ENCODE measurements at regions not wholly inside any gene's neighbourhood (a gene's known extent, or its start where the extent isn't known, plus 50 kb on each side); places are given as distances from the start of the nearest gene placed in this dataset.
"Not testable (repeated sequence)": the region's sequence is repeated elsewhere in the genome, so short reads cannot be mapped to it uniquely, and the experiment has no call there.

DNA sequence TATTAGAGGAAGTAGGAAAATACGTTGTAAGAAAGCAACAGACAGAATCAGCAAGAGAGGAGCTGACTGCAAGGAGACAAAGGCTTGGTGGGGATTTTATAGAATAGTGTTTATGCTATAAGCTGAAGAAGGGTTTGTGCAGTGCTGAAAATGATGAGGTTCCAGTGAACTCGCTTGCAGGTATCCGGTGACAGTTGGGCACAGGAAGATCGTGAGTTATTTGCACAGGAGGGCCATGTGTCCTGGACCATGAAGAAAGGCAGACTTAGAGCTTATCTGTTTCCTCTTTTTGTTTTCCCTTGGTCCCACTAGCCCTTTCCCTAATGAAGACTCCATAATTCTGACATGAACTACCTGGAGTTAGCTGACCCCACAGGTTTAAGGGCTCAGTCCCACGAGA lies 61.4 kb downstream of the NXNL2 start:
- DNase-seq (ENCODE audit: low read depth in 2 of 2): no peak

- DNase-seq (ENCODE audit: low read depth in 2 of 2): no peak
Measured at GRCh38 chr9:88604836-88605511, 70.0 kb downstream of the NXNL2 start.

DNA sequence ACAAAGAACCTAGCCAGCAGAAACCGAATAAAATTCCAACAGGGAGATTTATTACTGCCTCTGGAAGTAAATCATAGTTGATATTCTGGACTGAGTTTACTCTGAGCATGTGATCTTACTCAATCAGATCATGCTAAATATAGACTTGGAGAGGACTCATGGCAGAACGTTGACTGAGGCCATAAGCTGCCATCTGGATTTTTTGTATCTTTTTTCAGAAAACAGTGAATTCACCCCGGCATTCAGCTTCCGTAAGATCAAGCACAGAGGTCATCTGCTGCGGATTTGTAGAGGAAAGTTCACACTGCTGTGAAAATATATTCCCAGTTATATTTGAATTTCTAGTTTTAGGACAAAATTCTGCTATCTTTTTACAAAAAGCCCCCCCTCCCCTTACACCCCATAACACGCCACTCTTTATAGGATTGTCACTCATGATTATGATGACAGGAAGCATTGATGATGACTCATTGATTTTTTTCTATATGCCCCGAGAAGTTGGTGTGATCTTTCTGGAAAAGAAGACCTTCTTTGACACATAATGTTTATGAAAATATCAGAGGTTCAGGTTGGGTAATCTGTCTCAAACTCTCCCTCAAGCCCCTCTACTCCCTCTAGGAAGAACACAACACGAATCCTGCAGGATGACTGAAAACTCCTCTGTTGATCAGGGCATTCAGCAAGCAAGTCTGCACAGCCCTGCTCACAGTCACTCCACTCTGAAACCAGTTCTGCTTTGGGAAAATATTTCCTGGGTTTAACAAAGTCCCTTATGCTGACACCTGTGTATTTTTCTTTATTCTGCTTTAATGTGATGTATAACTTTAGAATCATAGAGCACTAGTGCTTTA lies 70.8 kb downstream of the NXNL2 start:
- no peak for DNase-seq (ENCODE audit: low read depth in 2 of 2)

- no peak for DNase-seq (ENCODE audit: low read depth in 2 of 2)
Measured at GRCh38 chr9:88614359-88614758, 79.4 kb downstream of the NXNL2 start.

DNA sequence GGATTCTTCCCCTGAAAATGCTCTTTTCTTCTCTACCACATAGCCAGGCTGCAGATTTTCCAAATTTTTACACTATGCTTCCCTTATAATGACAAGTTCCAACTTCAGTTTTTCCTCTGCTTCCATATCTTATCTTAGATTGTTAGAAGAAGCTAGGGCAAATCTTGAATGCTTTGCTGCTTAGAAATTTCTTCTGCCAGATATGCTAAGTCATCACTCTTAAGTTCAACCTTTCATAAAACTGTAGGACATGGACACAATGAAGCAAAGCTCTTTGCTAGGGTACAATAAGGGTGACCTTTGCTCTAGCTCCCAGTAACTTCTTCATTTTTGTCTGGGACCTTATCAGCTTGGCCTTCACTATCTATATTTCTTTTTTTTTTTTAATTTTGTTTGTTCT lies 88.7 kb downstream of the NXNL2 start:
- no peak for DNase-seq (ENCODE audit: low read depth in 2 of 2)

GRCh38 chr9:88628114-88628513 lies 93.1 kb downstream of the NXNL2 start:
- no peak for DNase-seq (ENCODE audit: low read depth in 2 of 2)

- DNase-seq (ENCODE audit: low read depth in 2 of 2): no peak
Measured at GRCh38 chr9:88628811-88629210, 93.8 kb downstream of the NXNL2 start.

DNA sequence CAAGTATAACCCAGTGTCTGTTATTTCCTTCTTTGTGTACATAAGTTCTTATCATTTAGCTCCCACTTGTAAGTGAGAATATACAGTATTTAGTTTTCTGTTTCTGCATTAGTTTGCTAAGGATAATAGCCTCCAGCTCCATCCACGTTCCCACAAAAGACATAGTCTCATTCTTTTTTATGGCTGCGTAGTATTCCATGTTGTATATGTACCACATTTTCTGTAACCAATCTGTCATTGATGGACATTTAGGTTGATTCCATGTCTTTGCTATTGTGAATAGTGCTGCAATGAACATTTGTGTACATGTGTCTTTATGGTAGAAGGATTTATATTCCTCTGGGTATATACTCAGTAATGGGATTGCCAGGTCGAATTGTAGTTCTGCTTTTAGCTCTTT lies 95.6 kb downstream of the NXNL2 start:
- not testable (repeated sequence) for DNase-seq (ENCODE audit: low read depth in 2 of 2)

DNA sequence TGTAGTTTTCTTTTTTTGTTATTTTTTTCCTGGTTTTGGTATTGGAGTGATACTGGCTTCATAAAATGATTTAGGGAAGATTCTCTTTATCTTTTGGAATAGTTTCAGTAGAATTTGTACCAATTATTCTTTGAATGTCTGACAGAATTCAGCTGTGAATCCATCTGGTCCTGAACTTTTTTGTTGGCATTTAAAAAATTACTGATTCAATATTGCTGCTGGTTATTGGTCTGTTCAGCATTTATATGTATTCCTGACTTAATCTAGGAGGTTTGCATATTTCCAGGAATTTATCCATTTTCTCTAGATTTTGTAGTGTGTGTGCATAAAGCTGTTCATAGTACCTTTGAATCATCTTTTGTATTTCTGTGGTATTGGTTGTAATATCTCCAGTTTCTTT lies 100.2 kb downstream of the NXNL2 start:
- no peak for DNase-seq (ENCODE audit: low read depth in 2 of 2)

DNA sequence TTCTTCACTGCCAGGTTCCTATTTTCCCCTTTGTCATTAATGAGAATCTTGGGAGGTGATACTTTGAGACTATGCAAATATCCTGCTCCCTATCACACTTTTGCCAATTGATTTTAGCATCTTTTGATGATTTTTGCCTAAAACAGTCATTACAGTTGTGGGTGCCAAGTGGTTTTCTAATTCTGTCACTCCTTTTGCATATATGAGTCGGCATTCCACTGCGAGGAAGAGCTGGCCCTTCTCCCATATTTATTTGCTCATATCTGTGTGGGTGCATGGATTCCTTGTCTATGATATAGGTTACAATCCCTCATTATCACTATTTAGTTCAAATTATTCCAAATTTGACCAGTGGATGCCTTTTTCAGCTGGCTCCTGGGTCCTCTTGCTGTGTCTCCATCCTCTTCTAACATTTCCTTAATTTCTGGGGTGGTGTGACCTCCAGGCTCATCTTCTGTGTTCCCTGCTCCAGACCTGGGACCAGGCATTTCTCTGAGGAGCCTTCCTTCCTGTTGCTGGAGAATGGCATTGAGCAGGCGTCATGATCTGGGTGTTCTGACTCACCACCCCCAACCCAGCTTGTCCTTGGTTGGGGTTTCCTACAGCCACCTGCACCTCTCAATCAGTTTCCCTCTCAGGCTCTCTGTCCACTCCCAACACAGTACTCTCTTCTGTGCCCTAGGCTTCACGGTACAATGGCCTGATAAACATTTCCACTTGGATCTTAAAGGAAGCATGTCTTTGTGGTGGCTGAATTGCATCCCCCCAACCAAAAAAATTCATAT lies 106.7 kb downstream of the NXNL2 start:
- no peak for DNase-seq (ENCODE audit: low read depth in 2 of 2)

DNA sequence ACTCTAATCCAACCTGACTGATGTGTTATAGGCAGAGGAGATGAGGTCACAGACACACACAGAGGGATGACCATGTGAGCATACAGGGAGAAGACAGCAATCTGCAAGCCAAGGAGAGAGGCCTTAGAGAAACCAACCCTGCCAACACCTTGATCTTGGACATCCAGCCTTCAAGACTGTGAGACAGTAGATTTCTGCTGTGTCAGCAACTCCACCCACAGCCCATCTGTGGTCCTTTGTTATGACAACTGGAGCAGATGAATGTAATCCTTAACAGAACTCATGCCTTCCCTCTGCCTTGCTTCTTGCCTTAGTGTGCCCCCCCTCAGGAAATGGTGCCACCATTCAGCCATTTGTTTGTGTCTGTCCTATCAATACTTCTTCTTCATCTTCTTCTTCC lies 107.4 kb downstream of the NXNL2 start:
- DNase-seq (ENCODE audit: low read depth in 2 of 2): no peak

DNA sequence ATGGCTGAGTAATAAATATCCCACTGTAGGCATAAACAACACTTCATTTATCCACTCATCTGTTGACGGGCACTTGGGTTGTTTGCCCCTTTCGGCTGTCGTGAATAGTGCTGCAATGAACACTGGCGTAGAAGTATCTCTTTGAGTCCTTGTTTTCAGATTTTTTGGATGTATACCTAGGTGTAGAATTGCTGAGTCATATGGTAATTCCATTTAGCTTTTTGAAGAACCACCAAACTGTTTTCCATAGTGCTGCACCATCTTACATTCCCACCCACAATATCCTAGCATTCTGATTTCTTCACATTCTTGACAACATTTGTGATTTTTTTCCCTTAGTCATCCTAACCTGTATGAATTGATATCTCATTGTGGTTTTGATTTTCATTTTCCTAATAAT lies 109.0 kb downstream of the NXNL2 start:
- DNase-seq (ENCODE audit: low read depth in 2 of 2): no peak

DNA sequence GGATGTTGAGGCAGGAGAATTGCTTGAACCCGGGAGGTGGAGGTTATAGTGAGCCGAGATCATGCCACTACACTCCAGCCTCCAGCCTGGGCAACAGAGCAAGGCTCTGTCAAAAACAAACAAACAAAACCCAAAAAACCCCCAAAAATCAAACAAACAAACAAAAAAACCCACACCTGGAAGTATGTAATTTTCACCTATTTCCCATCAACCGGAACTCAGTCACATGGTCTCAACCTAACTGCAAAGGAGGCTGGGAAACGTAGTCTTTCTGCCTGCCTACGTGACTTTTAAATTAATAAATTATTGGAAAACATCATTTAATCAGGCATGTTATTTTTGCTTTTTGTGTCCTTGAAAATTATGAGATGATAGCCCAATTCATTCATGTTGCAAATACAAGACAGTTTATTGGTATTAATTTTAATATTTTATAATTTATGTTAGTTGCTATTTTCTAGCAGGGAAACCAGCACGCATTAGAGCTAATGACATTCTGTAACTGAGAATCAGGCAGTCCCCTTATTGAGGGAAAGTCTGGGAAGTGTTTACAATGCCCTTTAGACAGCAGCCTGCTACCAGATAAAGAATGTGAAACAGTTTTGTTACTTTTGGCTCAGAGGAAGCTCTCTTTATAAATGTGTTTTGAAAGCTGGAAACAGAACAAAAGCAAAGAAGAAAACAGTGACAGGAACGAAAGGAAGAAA lies 110.3 kb downstream of the NXNL2 start:
- DNase-seq (ENCODE audit: low read depth in 2 of 2): no peak

GRCh38 chr9:88645879-88646199 lies 110.9 kb downstream of the NXNL2 start:
- no peak for DNase-seq (ENCODE audit: low read depth in 2 of 2)

GRCh38 chr9:88646539-88647300 lies 111.7 kb downstream of the NXNL2 start:
- DNase-seq (ENCODE audit: low read depth in 2 of 2): no peak

GRCh38 chr9:88651682-88652633 lies 117.0 kb downstream of the NXNL2 start:
- DNase-seq (ENCODE audit: low read depth in 2 of 2): no peak

DNA sequence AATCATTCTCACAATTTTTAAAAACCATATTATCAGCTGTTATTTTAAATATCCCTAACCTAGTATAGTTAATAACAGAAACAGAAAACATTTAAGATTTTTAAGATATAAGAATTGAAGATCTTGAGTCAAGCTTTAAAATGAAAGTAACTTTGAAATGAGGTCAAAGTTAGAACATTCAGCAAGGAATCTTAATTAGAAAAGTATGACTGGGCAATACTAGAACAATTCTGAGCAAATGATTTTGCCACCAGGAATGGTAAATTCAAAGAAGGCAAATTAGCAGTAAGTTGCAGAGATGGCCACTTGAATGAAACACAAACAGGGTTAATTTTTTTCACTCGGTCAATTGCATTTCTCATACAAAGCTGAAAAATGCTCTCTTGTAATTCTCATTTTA lies 117.9 kb downstream of the NXNL2 start:
- DNase-seq (ENCODE audit: low read depth in 2 of 2): no peak

DNA sequence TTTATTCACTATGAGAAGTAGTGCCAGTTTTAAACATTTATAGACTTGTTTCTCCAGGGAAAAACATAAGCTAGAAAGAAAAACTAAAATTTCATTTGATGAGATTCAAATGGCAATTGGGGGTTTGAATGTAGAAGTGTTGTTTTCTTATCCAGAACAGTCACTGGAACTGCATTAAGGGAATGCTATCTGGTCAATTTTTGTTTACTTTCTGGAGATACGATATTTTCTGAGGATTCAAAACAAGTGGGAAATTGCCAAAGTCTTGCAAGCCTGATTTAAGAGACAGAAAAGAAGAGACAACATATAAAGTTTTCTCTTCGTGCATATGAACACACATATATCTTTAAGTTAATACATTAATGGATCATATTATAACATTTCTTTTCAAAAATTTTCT lies 118.4 kb downstream of the NXNL2 start:
- DNase-seq (ENCODE audit: low read depth in 2 of 2): no peak

DNA sequence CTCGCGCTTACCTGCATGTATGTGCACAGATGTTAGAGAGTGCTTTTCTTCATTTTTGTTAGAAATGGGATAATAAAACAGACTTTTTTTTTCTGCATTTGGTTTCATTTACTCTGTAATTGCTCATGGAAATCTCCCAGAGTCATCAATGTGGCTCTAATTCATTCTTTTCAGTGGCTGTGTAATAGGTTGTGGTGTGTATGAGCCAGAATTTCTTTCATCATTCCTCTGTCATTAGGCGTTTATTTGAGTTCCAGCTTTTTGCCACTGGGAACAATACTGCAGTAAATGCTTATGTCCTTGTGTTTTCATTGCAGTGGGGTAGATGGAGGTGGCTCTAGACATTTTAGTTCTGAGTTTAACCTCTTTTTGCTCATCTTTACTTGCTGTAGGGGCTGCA lies 118.9 kb downstream of the NXNL2 start:
- DNase-seq (ENCODE audit: low read depth in 2 of 2): no peak

DNA sequence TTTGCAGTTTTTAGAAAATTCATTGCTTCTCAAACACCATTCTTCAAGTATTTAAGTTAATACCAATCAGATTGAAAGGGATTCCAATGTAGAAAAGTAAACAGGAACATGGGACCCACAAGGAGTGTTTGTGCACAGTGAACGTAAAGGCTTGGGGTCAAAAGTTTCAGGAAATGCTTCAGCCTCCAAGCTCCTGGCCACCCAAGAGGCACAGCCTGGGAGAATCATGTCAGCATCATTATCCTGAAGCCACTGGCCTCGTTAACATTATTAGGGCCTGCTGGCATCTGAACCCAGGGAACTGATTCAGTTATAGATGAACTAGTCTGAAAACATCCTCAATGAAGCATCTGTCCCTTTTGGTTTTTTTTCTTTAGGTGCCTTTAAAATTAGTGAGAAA lies 122.9 kb downstream of the NXNL2 start:
- DNase-seq (ENCODE audit: low read depth in 2 of 2): no peak

All from stimulated activated CD4-positive, alpha-beta T cell treated with anti-CD3 and anti-CD28 coated beads, Interleukin-15, amount 100 ng/mL, for 48 hours (primary cell).